GM12875 (cell line): ENCODE measurements at regions not wholly inside any gene's neighbourhood (a gene's known extent, or its start where the extent isn't known, plus 50 kb on each side); places are given as distances from the start of the nearest gene placed in this dataset.

Experiments
- H3K4me3 ChIP-seq: one replicate; pipeline ENCODE4 v1.5.1; 2011; ENCODE audit warnings: low read depth, low read length, control low read depth
- TF ChIP-seq, protein P1 (sequence below): IDR thresholded peaks from 2 replicates; pipeline ENCODE4 v1.5.1; 2011; ENCODE audit warnings: low read depth, mild to moderate bottlenecking, control low read depth, inconsistent platforms, low read length, moderate library complexity, borderline replicate concordance; ENCODE audit not compliant: insufficient read depth

DNA sequence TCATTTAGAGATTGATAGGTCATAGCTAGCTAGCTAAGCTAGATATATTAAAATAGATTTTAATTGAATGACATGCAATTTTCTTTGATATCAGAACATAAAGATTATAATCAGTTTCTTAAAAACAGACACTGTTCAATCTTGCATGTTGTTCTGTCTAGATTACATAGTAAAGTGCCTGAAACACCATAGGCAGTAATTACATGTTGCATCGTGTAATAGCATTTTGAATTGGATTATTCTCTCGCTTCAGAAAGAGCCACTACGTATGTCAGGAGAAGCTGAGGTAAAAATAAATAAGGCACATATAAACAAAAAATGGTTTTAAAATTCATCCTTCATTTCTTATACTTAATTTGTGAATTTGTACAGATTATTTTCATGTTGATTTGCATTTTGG is 148.0 kb upstream of the CDH12 start:
- TF ChIP-seq, protein P1, sequence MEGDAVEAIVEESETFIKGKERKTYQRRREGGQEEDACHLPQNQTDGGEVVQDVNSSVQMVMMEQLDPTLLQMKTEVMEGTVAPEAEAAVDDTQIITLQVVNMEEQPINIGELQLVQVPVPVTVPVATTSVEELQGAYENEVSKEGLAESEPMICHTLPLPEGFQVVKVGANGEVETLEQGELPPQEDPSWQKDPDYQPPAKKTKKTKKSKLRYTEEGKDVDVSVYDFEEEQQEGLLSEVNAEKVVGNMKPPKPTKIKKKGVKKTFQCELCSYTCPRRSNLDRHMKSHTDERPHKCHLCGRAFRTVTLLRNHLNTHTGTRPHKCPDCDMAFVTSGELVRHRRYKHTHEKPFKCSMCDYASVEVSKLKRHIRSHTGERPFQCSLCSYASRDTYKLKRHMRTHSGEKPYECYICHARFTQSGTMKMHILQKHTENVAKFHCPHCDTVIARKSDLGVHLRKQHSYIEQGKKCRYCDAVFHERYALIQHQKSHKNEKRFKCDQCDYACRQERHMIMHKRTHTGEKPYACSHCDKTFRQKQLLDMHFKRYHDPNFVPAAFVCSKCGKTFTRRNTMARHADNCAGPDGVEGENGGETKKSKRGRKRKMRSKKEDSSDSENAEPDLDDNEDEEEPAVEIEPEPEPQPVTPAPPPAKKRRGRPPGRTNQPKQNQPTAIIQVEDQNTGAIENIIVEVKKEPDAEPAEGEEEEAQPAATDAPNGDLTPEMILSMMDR, result no peak
- H3K4me3 ChIP-seq, result no peak overlapping the region

DNA sequence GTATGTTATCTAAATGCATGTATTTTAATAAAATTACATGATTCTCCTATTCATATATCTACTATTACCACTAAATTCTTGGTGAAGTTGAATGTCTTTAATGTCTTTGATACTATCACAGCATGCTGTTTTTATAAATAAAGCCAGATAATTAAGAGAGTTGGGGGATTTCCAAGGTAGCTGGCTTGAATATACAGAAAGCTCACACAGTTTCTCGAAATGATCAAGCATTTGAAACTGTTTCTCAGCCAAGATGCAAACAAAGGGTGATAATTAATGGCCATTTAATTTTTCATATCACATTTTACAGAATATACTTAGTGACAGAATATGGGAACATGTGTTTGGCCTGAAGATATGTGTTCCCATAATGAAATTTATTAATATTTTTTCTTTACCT is 145.6 kb upstream of the CDH12 start:
- TF ChIP-seq, protein P1, result no peak
- H3K4me3 ChIP-seq, result no peak overlapping the region

DNA sequence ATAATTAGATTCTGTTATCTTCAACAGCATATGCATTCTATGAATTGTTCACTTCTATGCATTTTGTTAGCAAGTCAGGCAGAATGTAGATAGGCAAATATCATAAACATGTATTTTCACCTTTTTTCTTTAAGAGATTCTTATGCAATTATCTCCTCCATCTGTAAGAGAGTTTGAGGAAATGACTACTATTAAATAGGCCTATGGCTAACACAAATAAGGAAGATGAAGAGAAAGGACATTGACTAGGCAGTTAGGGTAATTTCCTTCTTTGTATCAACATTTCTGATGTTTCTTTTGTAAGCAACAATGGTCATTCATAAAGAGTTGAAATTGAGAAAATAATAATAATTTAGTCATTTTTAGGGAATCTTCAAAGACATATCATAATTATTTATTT is 145.2 kb upstream of the CDH12 start:
- no peak overlapping the region for H3K4me3 ChIP-seq
- TF ChIP-seq, protein P1, result no peak

DNA sequence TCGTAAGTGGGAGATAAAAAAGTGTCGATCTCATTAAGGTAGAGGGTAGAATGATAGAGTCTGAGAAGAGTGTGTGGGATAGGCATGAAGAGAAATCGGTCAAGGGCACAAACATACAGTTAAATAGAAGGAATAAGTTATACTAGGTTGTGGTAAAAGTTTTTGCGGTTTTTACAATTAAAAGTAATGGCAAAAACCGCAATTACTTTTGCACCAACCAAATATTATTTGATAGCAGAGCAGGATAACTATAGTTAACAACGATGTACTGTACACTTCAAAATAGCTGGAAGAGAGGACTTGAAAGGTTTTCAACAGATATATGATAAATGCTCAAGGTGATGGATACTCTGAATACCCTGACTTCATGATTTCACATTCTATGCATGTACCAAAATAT is 135.8 kb upstream of the CDH12 start:
- no peak overlapping the region for H3K4me3 ChIP-seq
- TF ChIP-seq, protein P1, result no peak

DNA sequence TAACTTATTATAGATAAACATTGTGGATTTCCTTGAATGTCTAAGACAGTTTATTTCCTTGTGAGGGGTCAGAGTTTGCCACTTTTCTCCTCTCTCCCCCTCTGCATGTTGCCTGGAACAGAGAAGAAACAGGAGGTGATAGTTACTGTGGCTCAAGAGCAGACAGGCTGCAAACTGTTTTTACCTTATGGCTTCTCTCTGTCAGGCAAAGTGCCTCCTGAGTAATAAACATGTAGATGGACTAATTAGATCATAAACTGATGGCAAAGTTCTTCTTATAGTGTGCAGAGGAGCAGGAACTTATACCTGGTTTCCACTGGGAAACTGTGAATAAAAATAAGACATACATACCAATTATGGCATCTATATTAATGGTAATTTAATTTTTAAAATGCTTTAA is 133.1 kb upstream of the CDH12 start:
- TF ChIP-seq, protein P1, result no peak
- H3K4me3 ChIP-seq, result no peak overlapping the region

DNA sequence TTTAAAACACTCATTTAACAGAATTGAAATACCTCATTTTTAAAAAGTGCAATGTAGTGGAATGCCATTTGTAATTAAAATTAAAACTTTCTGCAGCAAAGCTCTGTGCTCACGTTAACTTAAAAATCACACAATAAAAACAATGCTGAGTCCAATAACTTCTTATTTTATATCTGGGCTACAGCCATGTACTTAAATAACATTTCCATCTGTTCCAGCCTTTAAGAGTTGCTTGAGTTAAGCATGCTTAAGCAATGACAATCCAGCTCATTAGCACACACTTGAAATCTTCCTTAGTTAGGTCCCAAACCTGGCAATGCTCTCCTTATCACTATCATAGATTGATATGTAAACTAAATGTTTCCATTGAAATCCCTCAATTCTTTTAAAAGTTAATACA is 132.3 kb upstream of the CDH12 start:
- TF ChIP-seq, protein P1, result no peak
- no peak overlapping the region for H3K4me3 ChIP-seq

DNA sequence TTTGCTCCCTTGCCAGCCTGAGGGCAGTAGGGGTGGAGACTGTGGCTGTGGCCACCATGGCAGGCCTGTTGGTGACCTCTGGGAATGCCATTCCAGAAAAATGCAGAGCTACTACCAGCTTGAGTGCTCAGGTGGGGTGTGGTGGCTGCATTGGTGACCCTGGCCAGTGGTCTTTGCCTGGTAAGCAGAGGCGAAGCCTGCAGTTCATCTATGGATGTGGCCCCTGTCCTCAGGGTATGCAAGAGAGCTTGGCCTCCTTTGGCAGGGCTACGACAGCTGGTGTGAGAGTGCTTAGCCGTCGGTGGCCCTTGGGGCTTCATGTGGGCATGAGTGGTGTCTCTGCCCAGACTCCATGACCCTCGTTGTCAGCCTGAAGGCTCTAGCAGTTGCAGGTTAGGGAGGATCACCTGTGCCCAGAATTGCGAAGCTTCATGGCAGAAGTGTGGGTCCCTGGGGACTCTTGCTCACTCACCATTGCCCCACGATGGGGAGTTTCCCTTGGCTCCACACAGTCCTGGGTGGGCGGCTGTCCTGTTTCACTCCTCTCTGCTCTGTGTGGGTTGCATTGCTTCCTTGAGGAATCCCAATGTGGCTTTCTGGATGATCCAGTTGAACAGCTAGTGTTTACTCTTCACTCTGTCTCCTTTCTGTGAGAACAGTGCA is 117.9 kb upstream of the CDH12 start:
- TF ChIP-seq, protein P1, result no peak
- H3K4me3 ChIP-seq, result no peak overlapping the region
